A549 (cell line): ENCODE measurements at regions not wholly inside any gene's neighbourhood (a gene's known extent, or its start where the extent isn't known, plus 50 kb on each side); places are given as distances from the start of the nearest gene placed in this dataset.

Experiments used
- small RNA-seq, 6 experiments: library from RNA; depleted of rRNA; stranded (forward); fragments of <200 nt; gene quantifications; one replicate each; pipeline ENCODE3, GENCODE V24; 2012

Small RNAs in the stretch of these regions (small RNA-seq; reads per million reads assigned to genes)
- 0 reads per million in 6 experiments for gene AL121956.5
- 0 reads per million in 6 experiments for gene GNG5P1
